GM12872 (cell line): ENCODE measurements at regions not wholly inside any gene's neighbourhood (a gene's known extent, or its start where the extent isn't known, plus 50 kb on each side); places are given as distances from the start of the nearest gene placed in this dataset.

Experiments
- TF ChIP-seq, protein P1 (sequence below): IDR thresholded peaks from 3 replicates; pipeline ENCODE4 v1.5.1; 2011; ENCODE audit warnings: low read depth, mild to moderate bottlenecking, low read length, moderate library complexity; ENCODE audit not compliant: insufficient read depth

DNA sequence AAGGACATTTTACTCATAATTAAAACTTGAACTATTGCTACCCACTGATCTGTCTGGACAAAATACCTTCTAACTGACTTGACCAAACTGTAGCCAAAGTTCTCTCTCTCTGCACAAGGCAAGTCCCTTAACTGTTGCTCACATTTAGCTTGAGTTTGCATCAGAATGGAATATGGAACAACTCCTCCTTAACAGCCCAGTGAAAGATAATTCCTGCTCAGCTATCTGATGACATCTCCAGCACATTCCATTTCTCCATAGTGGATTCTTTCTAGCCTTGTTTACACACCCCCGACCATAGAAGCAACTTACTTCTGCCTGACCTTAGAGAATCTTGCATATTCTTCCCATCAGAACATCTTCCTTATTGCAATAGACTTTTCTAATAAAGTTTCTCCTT, 317.2 kb upstream of the CDH2 start:
- TF ChIP-seq, protein P1, sequence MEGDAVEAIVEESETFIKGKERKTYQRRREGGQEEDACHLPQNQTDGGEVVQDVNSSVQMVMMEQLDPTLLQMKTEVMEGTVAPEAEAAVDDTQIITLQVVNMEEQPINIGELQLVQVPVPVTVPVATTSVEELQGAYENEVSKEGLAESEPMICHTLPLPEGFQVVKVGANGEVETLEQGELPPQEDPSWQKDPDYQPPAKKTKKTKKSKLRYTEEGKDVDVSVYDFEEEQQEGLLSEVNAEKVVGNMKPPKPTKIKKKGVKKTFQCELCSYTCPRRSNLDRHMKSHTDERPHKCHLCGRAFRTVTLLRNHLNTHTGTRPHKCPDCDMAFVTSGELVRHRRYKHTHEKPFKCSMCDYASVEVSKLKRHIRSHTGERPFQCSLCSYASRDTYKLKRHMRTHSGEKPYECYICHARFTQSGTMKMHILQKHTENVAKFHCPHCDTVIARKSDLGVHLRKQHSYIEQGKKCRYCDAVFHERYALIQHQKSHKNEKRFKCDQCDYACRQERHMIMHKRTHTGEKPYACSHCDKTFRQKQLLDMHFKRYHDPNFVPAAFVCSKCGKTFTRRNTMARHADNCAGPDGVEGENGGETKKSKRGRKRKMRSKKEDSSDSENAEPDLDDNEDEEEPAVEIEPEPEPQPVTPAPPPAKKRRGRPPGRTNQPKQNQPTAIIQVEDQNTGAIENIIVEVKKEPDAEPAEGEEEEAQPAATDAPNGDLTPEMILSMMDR = no peak

- TF ChIP-seq, protein P1 = no peak
These were observed 309.0 kb upstream of the CDH2 start for GRCh38 chr18:28485918-28486317.

DNA sequence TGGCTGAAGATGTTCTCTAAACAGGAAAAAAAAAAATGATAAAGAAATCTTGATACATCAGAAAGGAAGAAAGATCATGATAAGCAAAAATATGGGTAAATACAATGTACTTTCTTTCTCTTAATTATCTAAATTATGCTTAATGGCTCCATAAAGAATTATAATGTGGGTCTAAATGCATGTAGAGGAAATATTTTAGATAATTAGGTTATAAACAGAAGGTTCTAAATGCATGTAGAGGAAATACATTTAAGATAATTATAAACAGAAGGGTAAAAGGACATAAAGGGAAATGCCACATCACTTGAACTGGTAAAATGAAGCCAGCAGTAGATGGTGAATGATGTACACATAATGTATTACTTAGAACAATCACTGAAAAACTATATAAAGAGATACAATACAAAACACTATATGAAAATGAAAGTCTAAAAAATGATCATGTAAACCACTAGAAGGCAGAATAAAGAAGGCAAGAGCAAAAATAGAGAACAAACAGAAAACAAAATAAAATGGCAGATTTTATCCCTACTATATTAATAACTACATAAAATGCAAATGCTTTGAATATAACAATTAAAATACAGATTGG, 308.4 kb upstream of the CDH2 start:
- TF ChIP-seq, protein P1 = no peak

DNA sequence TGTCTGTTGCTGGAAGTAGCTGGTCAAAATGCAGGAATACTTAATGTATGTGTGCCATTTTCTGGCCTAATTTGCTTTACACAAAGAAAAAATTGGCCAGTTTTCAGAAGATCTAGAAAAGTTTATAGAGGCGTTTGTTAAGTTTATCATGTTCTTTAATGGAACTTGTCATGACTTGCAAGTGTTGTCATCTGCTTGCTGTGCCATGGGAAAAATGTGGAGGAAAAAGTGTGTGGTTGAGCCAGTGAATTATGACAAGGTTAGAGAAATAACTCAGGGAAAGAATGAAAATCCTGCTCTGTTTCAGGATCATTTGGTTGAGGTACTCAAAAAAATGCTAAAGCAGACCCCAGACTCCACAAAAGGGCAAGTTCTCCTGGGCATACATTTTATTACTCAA, 301.6 kb upstream of the CDH2 start:
- TF ChIP-seq, protein P1 = no peak

DNA sequence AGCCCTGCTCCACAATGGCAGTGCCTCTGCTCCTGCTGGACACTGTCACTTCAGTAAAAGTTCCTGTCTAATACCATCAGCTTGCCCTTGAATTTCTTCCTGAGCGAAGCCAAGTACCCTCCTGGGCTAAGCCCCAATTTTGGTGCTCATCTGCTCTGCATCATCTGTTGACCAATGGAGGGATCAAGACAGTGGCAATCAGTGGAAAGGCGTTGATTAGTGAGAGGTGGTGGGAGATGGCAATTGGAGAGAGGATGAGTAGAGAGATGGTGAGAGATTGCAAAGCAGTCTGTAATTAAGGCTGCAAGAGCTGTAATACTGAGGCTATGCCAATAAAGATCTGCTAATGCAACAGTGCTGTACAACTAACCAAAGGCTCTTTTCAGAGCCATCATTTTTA, 299.4 kb upstream of the CDH2 start:
- TF ChIP-seq, protein P1 = no peak

- TF ChIP-seq, protein P1 = no peak
These were observed 293.0 kb upstream of the CDH2 start for GRCh38 chr18:28469946-28470345.

DNA sequence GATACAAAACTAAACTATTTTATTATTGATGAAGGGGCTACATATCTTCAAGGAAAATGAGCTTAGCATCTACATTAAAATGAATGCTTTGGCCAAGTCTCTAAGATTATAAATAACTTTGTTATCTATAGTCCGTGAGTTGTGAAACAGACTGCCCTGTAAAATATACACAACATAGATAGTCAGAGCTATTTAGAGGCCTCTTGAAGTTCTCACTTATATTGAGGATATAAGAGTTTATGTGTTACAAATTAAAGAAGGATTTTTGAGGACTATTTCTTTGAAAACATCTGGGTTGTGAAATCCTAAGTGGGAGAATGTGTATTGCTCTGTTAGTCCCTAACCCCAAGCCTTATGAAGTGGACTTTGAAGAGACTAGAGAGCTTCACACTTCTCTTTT, 292.0 kb upstream of the CDH2 start:
- TF ChIP-seq, protein P1 = no peak
